HCT116 (cell line): ENCODE measurements at regions not wholly inside any gene's neighbourhood (a gene's known extent, or its start where the extent isn't known, plus 50 kb on each side); places are given as distances from the start of the nearest gene placed in this dataset.

ENCODE experiments used
- ATAC-seq: fragments of 200-7000 bp; cut with Tn5 transposase; 2 replicates; pipeline ENCODE4 v1.9.1; 2020; ENCODE audit warnings: mild to moderate bottlenecking, moderate library complexity
- BruUV-seq: library from RNA; stranded (reverse); fragments of 400-500 nt; replicated peaks from 2 replicates; lab custom pipeline; 2021; lab: Mats Ljungman, UMichigan
- CTCF ChIA-PET: fragments of 300-600 bp; sonication (Branson Sonifier 250); formaldehyde crosslinking; loops from one replicate; lab custom pipeline; 2021; ENCODE audit warnings: antibody characterized with exemption; lab: Charles Lee
- POLR2A ChIA-PET: fragments of 300-600, 350-600 bp; sonication (Branson Sonifier 250); formaldehyde crosslinking; loops from one replicate; lab custom pipeline; 2021; ENCODE audit warnings: antibody characterized with exemption; lab: Charles Lee
- RAD21 ChIA-PET, 2 experiments: fragments of 300-600 bp; sonication (Branson Sonifier 250); formaldehyde crosslinking; loops; one replicate each; lab custom pipeline; 2023; ENCODE audit warnings: low total read pairs in 2 of 2; ENCODE audit not compliant: uncharacterized antibody in 2 of 2, unreplicated experiment in 2 of 2, low non-redundant PET in 1 of 2; lab: Charles Lee
- DNase-seq: peaks from one replicate; pipeline ENCODE4 v3.0.0-alpha.2; 2010; ENCODE audit warnings: low read depth, low spot score
- H2AFZ ChIP-seq: fragments of 200-600 bp; shearing (Covaris generic), sonication (generic); 2 replicates; pipeline ENCODE4 v1.6.1; 2017; ENCODE audit warnings: low read depth, mixed run types, mixed read lengths, antibody characterized with exemption, low read length; ENCODE audit not compliant: poor library complexity, severe bottlenecking
- H3K27ac ChIP-seq: 2 replicates; pipeline ENCODE4 v1.5.1; 2012; ENCODE audit warnings: low read depth, low read length
- H3K27me3 ChIP-seq: fragments of 200-600 bp; sonication (generic); 2 replicates; pipeline ENCODE4 v1.6.1; 2016; ENCODE audit warnings: mixed run types, low read length, mixed read lengths; ENCODE audit not compliant: insufficient read depth
- H3K36me3 ChIP-seq, 2 experiments: fragments of 200-500 bp in 1 of 2; fragments of 200-600 bp in 1 of 2; sonication (Bioruptor generic) in 1 of 2; sonication (generic) in 1 of 2; 2 replicates each; pipeline versions ENCODE4 v1.5.1 to v1.6.1; 2014 to 2016; ENCODE audit warnings: low read length in 2 of 2, inconsistent platforms in 1 of 2, mixed read lengths in 1 of 2, mixed run types in 1 of 2; ENCODE audit not compliant: insufficient read depth in 2 of 2, control insufficient read depth in 1 of 2
- H3K4me1 ChIP-seq, 2 experiments: fragments of 200-600 bp in 1 of 2; sonication (generic) in 1 of 2; 2 replicates each; pipeline versions ENCODE4 v1.5.1 to v1.6.1; 2012 to 2017; ENCODE audit warnings: low read length in 2 of 2, inconsistent platforms in 1 of 2, mild to moderate bottlenecking in 1 of 2, mixed read lengths in 1 of 2, mixed run types in 1 of 2, moderate library complexity in 1 of 2; ENCODE audit not compliant: insufficient read depth in 2 of 2, control insufficient read depth in 1 of 2
- H3K4me2 ChIP-seq: fragments of 200-600 bp; sonication (generic); 2 replicates; pipeline ENCODE4 v1.6.1; 2017; ENCODE audit warnings: mixed run types, low read length, mixed read lengths
- H3K4me3 ChIP-seq, 2 experiments: fragments of 200-600 bp in 1 of 2; sonication (generic) in 1 of 2; replicated peaks in 1 of 2; 2 replicates each; pipeline ENCODE4 v1.5.1; 2011 to 2016; ENCODE audit warnings: low read length in 2 of 2, control low read depth in 1 of 2, low read depth in 1 of 2, mild to moderate bottlenecking in 1 of 2, mixed read lengths in 1 of 2, mixed run types in 1 of 2
- H3K79me2 ChIP-seq: fragments of 200-600 bp; sonication (generic); 2 replicates; pipeline ENCODE4 v1.6.1; 2017; ENCODE audit warnings: mild to moderate bottlenecking, mixed run types, low read length, moderate library complexity, mixed read lengths; ENCODE audit not compliant: insufficient read depth
- H3K9ac ChIP-seq: fragments of 200-600 bp; sonication (generic); 2 replicates; pipeline ENCODE4 v1.6.1; 2016; ENCODE audit warnings: low read length, mixed read lengths
- H3K9me2 ChIP-seq: fragments of 200-600 bp; sonication (generic), shearing (Covaris generic); 2 replicates; pipeline ENCODE4 v1.6.1; 2017; ENCODE audit warnings: mixed run types, mild to moderate bottlenecking, moderate library complexity; ENCODE audit not compliant: insufficient read depth
- H3K9me3 ChIP-seq, 2 experiments: fragments of 200-500 bp in 1 of 2; fragments of 200-600 bp in 1 of 2; sonication (Bioruptor generic) in 1 of 2; sonication (generic) in 1 of 2; 2 replicates each; pipeline ENCODE4 v1.6.1; 2014 to 2017; ENCODE audit warnings: low read length in 2 of 2, mixed read lengths in 2 of 2, inconsistent platforms in 1 of 2, low read depth in 1 of 2, mild to moderate bottlenecking in 1 of 2, mixed run types in 1 of 2, moderate library complexity in 1 of 2; ENCODE audit not compliant: control insufficient read depth in 1 of 2, insufficient read depth in 1 of 2
- H4K20me1 ChIP-seq: fragments of 200-600 bp; sonication (generic), shearing (Covaris generic); 2 replicates; pipeline ENCODE4 v1.6.1; 2017; ENCODE audit warnings: mixed run types, mild to moderate bottlenecking, moderate library complexity; ENCODE audit not compliant: insufficient read depth
- ATF3 ChIP-seq: IDR thresholded peaks from 2 replicates; pipeline ENCODE4 v1.6.1; 2012
- CEBPB ChIP-seq: IDR thresholded peaks from 2 replicates; pipeline ENCODE4 v1.6.1; 2012; ENCODE audit warnings: low read depth
- CTCF ChIP-seq, 3 experiments: fragments of 200-600 bp in 1 of 3; sonication (generic) in 1 of 3; IDR thresholded peaks in 2 of 3; conservative IDR thresholded peaks in 1 of 3; 2 replicates each; pipeline ENCODE4 v1.5.1; 2012 to 2017; ENCODE audit warnings: low read depth in 2 of 3, low read length in 2 of 3, antibody characterized with exemption in 1 of 3, borderline replicate concordance in 1 of 3, control low read depth in 1 of 3, mild to moderate bottlenecking in 1 of 3, mixed read lengths in 1 of 3, mixed run types in 1 of 3, moderate library complexity in 1 of 3; ENCODE audit not compliant: insufficient read depth in 1 of 3
- ELF1 ChIP-seq: IDR thresholded peaks from 2 replicates; pipeline ENCODE4 v1.6.1; 2012; ENCODE audit warnings: low read depth, borderline replicate concordance
- EZH2 ChIP-seq: fragments of 200-600 bp; sonication (generic); IDR thresholded peaks from 2 replicates; pipeline ENCODE4 v1.6.1; 2017; ENCODE audit warnings: antibody characterized with exemption, mixed run types
- EZH2phosphoT487 ChIP-seq: fragments of 200-600 bp; IDR thresholded peaks from 2 replicates; pipeline ENCODE4 v1.6.1; 2018; ENCODE audit warnings: antibody characterized with exemption, borderline replicate concordance
- FOSL1 ChIP-seq: IDR thresholded peaks from 2 replicates; pipeline ENCODE4 v1.6.1; 2012; ENCODE audit warnings: low read depth
- JUND ChIP-seq: IDR thresholded peaks from 2 replicates; pipeline ENCODE4 v1.6.1; 2012
- MAX ChIP-seq: IDR thresholded peaks from 2 replicates; pipeline ENCODE4 v1.6.1; 2012
- REST ChIP-seq: IDR thresholded peaks from 2 replicates; pipeline ENCODE4 v1.6.1; 2012; ENCODE audit warnings: low read depth
- SP1 ChIP-seq: IDR thresholded peaks from 2 replicates; pipeline ENCODE4 v1.6.1; 2012; ENCODE audit warnings: low read depth
- TCF7L2 ChIP-seq: IDR thresholded peaks from 2 replicates; pipeline ENCODE4 v1.7.0; 2011; ENCODE audit warnings: borderline replicate concordance, inconsistent platforms; ENCODE audit not compliant: insufficient read depth, insufficient read length; ENCODE audit errors: extremely low read depth
- YY1 ChIP-seq: IDR thresholded peaks from 2 replicates; pipeline ENCODE4 v1.6.1; 2011; ENCODE audit warnings: low read length, low read depth, moderate library complexity, mild to moderate bottlenecking; ENCODE audit not compliant: insufficient replicate concordance; ENCODE audit errors: extremely low read depth
- ZBTB33 ChIP-seq: IDR thresholded peaks from 2 replicates; pipeline ENCODE4 v1.6.1; 2011; ENCODE audit warnings: mild to moderate bottlenecking, low read length, moderate library complexity; ENCODE audit not compliant: insufficient replicate concordance; ENCODE audit errors: extremely low read depth
- ZFX ChIP-seq: fragments of 450-650 bp; IDR thresholded peaks from 2 replicates; pipeline ENCODE4 v1.6.1; 2017
- ZNF274 ChIP-seq: fragments of 200-500 bp; sonication (Bioruptor generic); IDR thresholded peaks from 2 replicates; pipeline ENCODE4 v1.6.1; 2014; ENCODE audit warnings: mild to moderate bottlenecking, low read depth, low read length, inconsistent platforms
- intact Hi-C: fragments of 100-400 bp; cut with micrococcal nuclease; formaldehyde crosslinking; loops from 2 replicates; pipeline ENCODE4 v1.10.0; 2022

- DNase-seq = no peak
- POLR2A ChIA-PET = no interaction called here
- no peaks in the 10 kb centered on the region for H3K9me2 ChIP-seq
Measured at GRCh38 chr18:28740575-28740974, 563.6 kb upstream of the CDH2 start.

More at GRCh38 chr18:28740575-28740974, 563.6 kb upstream of the CDH2 start:
- intact Hi-C loops = no loop called here
- Histone ChIP-seq H3K79me2 (no peaks in the 10 kb centered on the region), H4K20me1 (no peaks in the 10 kb centered on the region), H3K4me1 (no peaks in the 10 kb centered on the region), H3K9ac (no peak overlapping the region), H3K4me2 (no peak overlapping the region), H2AFZ (no peak overlapping the region), H3K27me3 (no peaks in the 10 kb centered on the region), H3K4me3 (no peak overlapping the region), H3K27ac (no peak overlapping the region), H3K36me3 (no peaks in the 10 kb centered on the region), H3K9me3 (no peaks in the 10 kb centered on the region)
- CTCF ChIA-PET = no interaction called here
- TF ChIP-seq EZH2 = no peak
- TF ChIP-seq ZFX = no peak
- no peak for TF ChIP-seq REST
- no peak for TF ChIP-seq ELF1
- no peak for TF ChIP-seq ZBTB33
- TF ChIP-seq ATF3 = no peak
- no peak for TF ChIP-seq CTCF (IDR thresholded peaks at IDR 0.05 in 2 of 3, conservative IDR thresholded peaks at IDR 0.05 in 1 of 3; ENCODE audit: borderline replicate concordance in 1 of 3, insufficient read depth in 1 of 3, low read depth in 2 of 3, low read length in 2 of 3)
- TF ChIP-seq MAX = no peak
- TF ChIP-seq FOSL1 = no peak
- no peak for TF ChIP-seq SP1
- TF ChIP-seq ZNF274 = no peak
- TF ChIP-seq JUND = no peak
- TF ChIP-seq TCF7L2 = no peak
- no peak for TF ChIP-seq YY1
- no peak for TF ChIP-seq EZH2phosphoT487
- no peak for TF ChIP-seq CEBPB
- RAD21 ChIA-PET = no interaction called here
- ATAC-seq = no peak
- no TSS peak for BruUV-seq
